Activated CD4-positive, alpha-beta T cell treated with anti-CD3 and anti-CD28 coated beads, Interleukin-2, Interleukin-6, amounts not matched to agents 100 ng/mL and 50 ng/mL, durations not matched to agents 16 hours and 8 hours (primary cell): ENCODE measurements at regions not wholly inside any gene's neighbourhood (a gene's known extent, or its start where the extent isn't known, plus 50 kb on each side); places are given as distances from the start of the nearest gene placed in this dataset.

Source experiments
- DNase-seq: peaks from one replicate; pipeline ENCODE4 v3.0.0-alpha.2; 2020

DNA sequence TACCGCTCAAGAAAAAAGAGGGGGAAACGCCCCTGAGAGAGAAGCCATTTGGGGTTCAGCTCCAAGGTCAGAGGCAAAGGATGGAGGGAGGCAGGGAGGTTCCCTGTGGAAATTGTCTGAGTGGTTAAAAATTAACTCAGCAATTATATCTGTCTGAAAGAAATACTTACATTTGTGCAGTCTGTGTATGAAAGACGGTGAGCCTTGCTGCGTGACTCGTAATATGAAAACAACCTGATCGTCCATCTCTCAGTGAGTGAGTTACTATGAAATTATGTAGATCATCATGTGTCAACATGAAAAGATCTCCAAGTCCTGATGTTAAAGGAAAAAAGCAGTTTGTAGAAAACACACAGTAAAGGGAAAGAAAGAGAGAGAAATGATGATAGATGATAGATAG is 67.2 kb upstream of the FAM204A start:
- no peak for DNase-seq

DNA sequence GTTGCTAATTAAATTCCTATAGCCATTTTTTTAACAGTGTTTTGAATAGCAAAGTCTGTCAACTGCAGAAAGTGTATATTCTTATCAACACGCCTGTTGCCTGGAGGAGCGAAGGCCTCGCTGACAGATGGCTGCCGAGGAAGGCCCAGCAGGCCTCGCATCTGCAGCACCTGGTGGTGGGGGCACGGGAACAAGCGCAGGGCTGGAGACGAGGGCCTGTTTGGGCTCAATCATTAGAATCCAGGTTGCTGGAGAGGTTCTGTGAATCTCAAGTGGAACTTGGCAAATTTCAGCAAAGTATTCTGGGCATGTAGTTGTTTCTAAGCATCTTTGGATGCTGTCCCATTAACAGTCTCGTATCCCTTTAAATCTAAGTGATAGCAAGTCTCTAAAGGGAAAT is 66.1 kb upstream of the FAM204A start:
- DNase-seq = no peak

DNA sequence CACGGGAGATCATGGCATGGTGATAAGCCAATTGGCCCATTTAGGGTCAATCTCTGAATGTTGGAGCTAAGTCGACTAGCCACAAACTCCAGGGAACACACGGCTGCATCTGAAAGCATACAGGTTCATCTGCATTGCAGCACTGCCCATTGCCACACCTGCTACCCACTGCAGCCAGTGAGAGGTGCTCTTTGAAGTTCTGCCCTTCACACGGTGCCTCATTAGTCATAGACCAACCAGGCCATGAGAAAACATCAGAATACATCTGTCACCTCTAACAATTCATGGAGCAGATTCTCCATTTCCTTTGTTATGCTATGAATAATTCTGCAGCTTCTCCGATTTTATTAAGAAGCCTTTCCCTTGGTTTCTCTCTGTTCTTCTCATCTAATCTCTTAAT is 65.7 kb upstream of the FAM204A start:
- no peak for DNase-seq

DNA sequence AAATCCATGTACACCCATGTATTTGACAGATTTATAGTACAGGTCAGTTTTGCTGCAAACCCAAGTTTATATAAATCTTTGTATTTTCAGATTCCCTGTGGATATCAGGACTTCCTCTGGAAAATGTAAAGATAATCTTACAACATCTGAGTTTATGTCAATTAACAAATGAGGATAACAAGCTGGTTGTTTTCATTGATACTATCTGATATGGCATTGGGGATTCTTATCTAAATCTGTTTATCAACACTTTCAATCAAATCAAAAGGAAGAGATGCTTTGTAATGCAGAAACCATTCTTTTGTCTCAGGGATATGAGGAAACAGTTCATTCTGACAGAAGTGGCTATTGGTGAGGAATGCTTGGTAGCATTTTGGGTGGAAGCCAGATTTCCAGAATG is 64.9 kb upstream of the FAM204A start:
- DNase-seq = no peak

DNA sequence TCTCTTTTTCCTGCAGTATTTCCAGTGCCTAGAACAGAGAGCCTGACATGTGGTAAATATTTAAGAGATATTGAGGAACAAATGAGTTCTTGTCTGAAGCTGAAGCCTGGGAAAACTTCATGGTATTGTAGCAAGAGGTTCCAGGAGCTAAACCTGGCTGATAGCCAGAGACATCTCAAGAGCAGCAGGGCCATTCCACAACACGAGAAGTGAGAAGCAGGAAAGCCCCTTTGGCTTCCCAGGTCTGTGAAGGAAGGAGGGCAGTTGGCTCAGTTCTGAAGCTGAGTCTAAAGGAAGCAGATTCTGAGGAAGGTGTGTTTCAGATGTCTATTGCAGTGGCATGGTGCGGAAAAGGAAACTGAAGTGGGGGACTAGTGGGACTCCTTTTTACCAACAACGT is 63.8 kb upstream of the FAM204A start:
- DNase-seq = no peak

DNA sequence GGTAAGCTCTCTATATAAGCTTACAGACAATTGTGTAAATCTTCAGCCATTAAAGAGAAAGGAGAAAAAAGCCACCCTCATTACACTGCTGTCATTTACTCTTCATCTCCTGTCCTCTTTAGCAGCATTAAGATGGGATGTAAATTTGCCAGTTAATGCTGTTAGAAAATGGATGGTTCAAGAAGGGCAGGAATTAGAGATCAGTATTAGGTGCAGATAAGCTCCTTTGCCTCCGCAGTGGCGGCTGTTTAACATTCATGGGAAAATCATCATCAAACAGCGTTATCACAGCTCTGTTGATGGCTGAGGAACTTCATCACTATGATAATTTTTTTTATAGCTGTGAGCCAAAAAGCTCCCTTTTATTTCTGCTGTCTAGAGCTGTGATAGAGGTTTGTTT is 61.8 kb upstream of the FAM204A start:
- DNase-seq = no peak

DNA sequence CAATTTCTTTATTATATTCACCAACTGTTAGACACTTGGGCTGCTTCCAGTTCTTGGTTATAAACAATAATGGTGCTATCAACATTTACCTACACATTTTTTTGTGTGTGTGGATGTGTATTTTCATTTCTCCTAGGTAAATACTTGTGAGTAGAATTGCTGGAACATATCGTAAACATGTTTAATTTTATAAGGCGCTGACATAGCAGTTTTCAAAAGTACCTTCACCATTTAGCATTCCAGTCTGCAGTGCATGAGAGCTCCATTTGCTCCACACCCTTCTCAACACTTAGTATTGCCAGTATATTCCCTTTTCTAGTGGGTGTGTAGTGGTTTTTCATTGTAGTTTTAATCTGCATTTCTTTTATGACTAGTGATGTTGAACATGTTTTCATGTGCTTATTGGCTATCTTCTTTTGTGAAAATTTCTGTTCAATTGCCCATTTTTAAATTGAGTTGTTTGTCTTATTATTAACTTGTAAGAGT is 59.6 kb upstream of the FAM204A start:
- DNase-seq = no peak

DNA sequence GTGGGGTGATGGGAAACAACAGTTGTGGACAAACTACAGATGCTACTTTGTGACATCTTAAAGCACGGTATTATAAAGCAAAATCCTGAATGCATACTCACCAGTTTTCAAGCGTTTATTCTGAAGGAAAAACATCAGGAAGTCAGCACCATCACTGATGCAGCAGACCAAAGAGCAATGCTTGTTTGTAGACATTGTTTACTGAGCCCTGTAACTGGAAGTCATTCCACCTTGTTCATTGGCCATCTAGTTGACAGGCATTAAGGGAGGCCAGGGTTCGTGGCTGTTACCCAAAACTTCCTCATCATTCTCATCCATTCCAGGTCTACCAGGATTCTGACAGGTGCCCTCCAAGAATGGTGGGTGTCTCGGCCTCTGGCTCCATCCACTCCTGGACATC is 55.3 kb upstream of the FAM204A start:
- no peak for DNase-seq

DNA sequence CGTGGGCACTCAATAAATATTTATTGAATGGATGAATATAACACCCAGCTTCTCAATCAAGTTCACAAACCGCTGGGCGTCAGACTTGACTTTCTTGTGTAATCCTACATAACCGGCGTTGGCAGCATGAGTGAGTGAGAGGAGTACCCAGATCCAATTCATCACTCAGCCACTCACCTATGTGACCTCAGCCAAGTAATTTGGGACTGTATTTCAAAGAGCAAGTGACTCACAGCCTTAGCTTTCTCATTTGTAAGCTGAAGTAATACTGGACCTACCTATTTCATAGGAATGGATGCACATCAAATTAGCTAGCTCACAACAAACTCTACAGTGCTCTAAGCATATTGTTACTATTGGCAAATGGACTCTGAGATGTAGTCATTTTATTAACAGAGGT is 53.8 kb upstream of the FAM204A start:
- no peak for DNase-seq

DNA sequence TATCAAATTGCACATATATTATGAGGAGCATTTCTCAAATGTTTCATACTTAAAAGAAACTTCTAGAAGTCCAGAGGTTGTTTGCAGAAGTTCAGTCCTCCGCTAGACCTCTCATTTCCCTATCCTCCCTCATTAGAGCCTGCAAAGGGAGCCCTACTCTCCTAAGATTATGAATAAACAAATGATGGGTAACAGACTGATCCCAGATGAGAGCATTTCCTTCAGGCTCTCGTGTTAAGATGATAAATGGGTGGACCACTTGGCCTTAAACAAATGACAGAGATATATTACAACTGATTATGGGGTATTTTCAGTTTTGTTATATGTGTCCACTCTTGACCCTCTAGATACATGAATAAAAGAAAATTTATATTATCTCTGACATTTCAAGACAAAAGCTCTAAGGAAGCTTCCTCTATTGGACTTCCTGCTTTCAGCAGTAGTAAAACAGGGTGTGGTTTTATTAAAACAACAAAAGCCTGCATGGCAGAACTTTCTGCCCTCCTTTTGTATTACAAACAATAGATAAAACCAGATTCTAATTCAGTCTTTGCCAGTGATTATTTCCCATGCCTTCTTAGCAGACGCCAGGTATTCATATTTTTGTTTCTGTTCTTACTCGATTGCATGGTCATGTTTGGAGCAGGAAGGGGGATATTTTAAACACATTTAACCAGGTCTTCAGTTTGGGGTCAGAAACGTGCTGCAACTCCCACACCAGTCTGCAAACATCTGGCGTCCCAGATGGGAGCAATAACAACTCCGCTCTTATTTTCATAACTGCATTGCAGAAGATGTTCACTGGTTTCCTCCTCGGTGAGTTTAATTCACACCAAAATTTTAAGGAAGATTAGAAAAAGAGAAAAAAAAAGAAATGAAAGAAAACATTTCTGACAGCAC is 52.4 kb upstream of the FAM204A start:
- no peak for DNase-seq

DNA sequence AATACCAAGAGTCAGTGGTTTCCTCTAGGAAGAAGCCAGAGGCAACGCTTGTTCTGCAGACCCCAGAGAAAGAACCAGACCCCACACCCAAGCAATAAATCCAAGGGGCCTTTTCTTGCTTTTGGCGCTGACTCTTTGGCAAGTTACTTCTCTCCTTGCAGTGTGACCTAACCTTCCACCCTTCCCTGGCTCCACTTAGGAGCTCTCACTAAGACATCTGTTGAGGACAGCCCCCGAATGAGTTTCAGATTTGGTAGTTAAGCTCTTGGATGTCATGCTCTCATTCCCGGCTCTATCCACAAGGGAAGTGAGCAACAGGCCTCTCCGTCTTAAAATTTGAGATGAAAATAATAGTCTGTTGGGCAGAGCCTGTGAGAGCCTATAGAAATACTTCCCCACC is 50.6 kb upstream of the FAM204A start:
- DNase-seq = no peak
